22Rv1 (cell line): ENCODE measurements at regions not wholly inside any gene's neighbourhood (a gene's known extent, or its start where the extent isn't known, plus 50 kb on each side); places are given as distances from the start of the nearest gene placed in this dataset.

Experiments used
- ZFX ChIP-seq: fragments of 450-650 bp; IDR thresholded peaks from 2 replicates; pipeline ENCODE4 v1.6.1; 2017; ENCODE audit warnings: antibody characterized with exemption, borderline replicate concordance
- TF ChIP-seq, protein P1 (sequence below): fragments of 450-650 bp; IDR thresholded peaks from 2 replicates; pipeline ENCODE4 v1.5.1; 2017; ENCODE audit warnings: mild to moderate bottlenecking

DNA sequence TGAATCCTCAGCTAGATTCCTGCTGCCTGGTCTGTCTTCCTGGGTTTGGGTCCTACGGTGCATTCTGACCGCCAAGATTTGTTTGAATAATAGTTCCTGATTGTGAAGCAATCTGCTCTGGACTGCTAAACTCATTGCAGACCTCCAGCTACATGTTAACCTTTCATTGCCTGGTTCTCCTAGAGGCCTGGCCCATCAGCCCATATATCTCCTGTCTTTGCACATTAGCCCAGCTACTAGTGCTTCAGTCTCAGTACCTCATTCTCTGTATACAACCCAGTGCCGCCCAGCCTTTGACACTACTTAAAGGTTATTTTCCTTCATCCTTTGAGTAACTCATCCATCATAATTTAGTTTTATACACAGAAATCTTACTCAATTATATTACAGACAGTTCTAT is 65.6 kb upstream of the GRIP1 start:
- TF ChIP-seq, protein P1, sequence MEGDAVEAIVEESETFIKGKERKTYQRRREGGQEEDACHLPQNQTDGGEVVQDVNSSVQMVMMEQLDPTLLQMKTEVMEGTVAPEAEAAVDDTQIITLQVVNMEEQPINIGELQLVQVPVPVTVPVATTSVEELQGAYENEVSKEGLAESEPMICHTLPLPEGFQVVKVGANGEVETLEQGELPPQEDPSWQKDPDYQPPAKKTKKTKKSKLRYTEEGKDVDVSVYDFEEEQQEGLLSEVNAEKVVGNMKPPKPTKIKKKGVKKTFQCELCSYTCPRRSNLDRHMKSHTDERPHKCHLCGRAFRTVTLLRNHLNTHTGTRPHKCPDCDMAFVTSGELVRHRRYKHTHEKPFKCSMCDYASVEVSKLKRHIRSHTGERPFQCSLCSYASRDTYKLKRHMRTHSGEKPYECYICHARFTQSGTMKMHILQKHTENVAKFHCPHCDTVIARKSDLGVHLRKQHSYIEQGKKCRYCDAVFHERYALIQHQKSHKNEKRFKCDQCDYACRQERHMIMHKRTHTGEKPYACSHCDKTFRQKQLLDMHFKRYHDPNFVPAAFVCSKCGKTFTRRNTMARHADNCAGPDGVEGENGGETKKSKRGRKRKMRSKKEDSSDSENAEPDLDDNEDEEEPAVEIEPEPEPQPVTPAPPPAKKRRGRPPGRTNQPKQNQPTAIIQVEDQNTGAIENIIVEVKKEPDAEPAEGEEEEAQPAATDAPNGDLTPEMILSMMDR = no peak
- TF ChIP-seq ZFX = no peak
